Astrocyte of the spinal cord (primary cell): ENCODE measurements at regions not wholly inside any gene's neighbourhood (a gene's known extent, or its start where the extent isn't known, plus 50 kb on each side); places are given as distances from the start of the nearest gene placed in this dataset.
A peak's percentile ranks its signal among the peaks of the same experiment; 100 is the strongest.
"Not testable (repeated sequence)": the region's sequence is repeated elsewhere in the genome, so short reads cannot be mapped to it uniquely, and the experiment has no call there.

Experiments
- DNase-seq: peaks from one replicate; pipeline ENCODE4 v3.0.0; 2011; ENCODE audit warnings: low read depth, low spot score
- H3K4me3 ChIP-seq: 2 replicates; pipeline ENCODE4 v1.5.1; 2011; ENCODE audit warnings: low read depth, mild to moderate bottlenecking, low read length, moderate library complexity
- CTCF ChIP-seq: IDR thresholded peaks from 2 replicates; pipeline ENCODE4 v1.5.1; 2012; ENCODE audit warnings: low read depth, mild to moderate bottlenecking, low read length, inconsistent platforms
- in situ Hi-C: cut with HindIII; loops from 2 replicates; pipeline ENCODE4 v1.10.0; 2017; ENCODE audit warnings: low sequenced_read_pairs

GRCh38 chr1:25123551-25123950, 108.8 kb downstream of the SYF2 start:
- no peak for DNase-seq
- in situ Hi-C loops: no loop called here
- TF ChIP-seq CTCF: no peak
- H3K4me3 ChIP-seq: no peak overlapping the region

GRCh38 chr1:25122747-25123146, 109.6 kb downstream of the SYF2 start:
- no peak for TF ChIP-seq CTCF
- H3K4me3 ChIP-seq: no peak overlapping the region
- in situ Hi-C loops: no loop called here
- DNase-seq: no peak

- H3K4me3 ChIP-seq: no peak overlapping the region
- TF ChIP-seq CTCF: no peak
- in situ Hi-C loops: no loop called here
- DNase-seq: no peak
Measured at GRCh38 chr1:25120281-25120680, 112.0 kb downstream of the SYF2 start.

- no peak overlapping the region for H3K4me3 ChIP-seq
- TF ChIP-seq CTCF: no peak
- in situ Hi-C loops: no loop called here
- DNase-seq: no peak
Measured at GRCh38 chr1:25118546-25118945, 113.8 kb downstream of the SYF2 start.

- no peak for DNase-seq
- in situ Hi-C loops: no loop called here
- no peak overlapping the region for H3K4me3 ChIP-seq
- peak; percentile 16 for TF ChIP-seq CTCF
Measured at GRCh38 chr1:25117233-25117823, 115.0 kb downstream of the SYF2 start.

- no peak for TF ChIP-seq CTCF
- in situ Hi-C loops: no loop called here
- no peak overlapping the region for H3K4me3 ChIP-seq
- DNase-seq: no peak
Measured at GRCh38 chr1:25116832-25117231, 115.5 kb downstream of the SYF2 start.

GRCh38 chr1:25116117-25116516, 116.2 kb downstream of the SYF2 start:
- H3K4me3 ChIP-seq, DNase-seq, in situ Hi-C loops: not testable (repeated sequence)
